DND-41 (cell line): ENCODE measurements at regions not wholly inside any gene's neighbourhood (a gene's known extent, or its start where the extent isn't known, plus 50 kb on each side); places are given as distances from the start of the nearest gene placed in this dataset.

ENCODE experiments used
- ATAC-seq: fragments of 200-7000 bp; cut with Tn5 transposase; 3 replicates; pipeline ENCODE4 v1.9.1; 2021; ENCODE audit warnings: low read depth; ENCODE audit not compliant: insufficient read depth
- DNase-seq: peaks from one replicate; pipeline ENCODE4 v3.0.0-alpha.2; 2020
- H2AFZ ChIP-seq: 2 replicates; pipeline ENCODE4 v1.6.0; 2012; ENCODE audit warnings: low read depth, low read length
- H3K27ac ChIP-seq: 2 replicates; pipeline ENCODE4 v1.5.1; 2012; ENCODE audit warnings: low read length, inconsistent platforms
- H3K27me3 ChIP-seq: fragments of 200-600 bp; sonication (generic); 2 replicates; pipeline ENCODE4 v1.6.0; 2012; ENCODE audit warnings: low read length, mild to moderate bottlenecking, inconsistent platforms; ENCODE audit not compliant: insufficient read depth, poor library complexity
- H3K36me3 ChIP-seq: 2 replicates; pipeline ENCODE4 v1.5.1; 2012; ENCODE audit warnings: low read length, inconsistent platforms; ENCODE audit not compliant: insufficient read depth
- H3K4me1 ChIP-seq: 2 replicates; pipeline ENCODE4 v1.5.1; 2012; ENCODE audit warnings: mild to moderate bottlenecking, low read length; ENCODE audit not compliant: insufficient read depth
- H3K4me2 ChIP-seq: 2 replicates; pipeline ENCODE4 v1.6.0; 2012; ENCODE audit warnings: mild to moderate bottlenecking, moderate library complexity, low read length, inconsistent platforms; ENCODE audit not compliant: insufficient read depth
- H3K4me3 ChIP-seq, 2 experiments: fragments of 200-600 bp in 1 of 2; shearing (Covaris generic) in 1 of 2; 2 replicates each; pipeline ENCODE4 v1.5.1; 2012 to 2016; ENCODE audit warnings: inconsistent platforms in 2 of 2, low read length in 2 of 2, mild to moderate bottlenecking in 2 of 2, low read depth in 1 of 2, moderate library complexity in 1 of 2
- H3K79me2 ChIP-seq: 2 replicates; pipeline ENCODE4 v1.6.0; 2012; ENCODE audit warnings: low read length, inconsistent platforms; ENCODE audit not compliant: insufficient read depth
- H3K9ac ChIP-seq: 2 replicates; pipeline ENCODE4 v1.6.0; 2012; ENCODE audit warnings: low read depth, mild to moderate bottlenecking, inconsistent platforms, low read length, moderate library complexity
- H3K9me3 ChIP-seq: 2 replicates; pipeline ENCODE4 v1.5.1; 2012; ENCODE audit warnings: low read length, moderate library complexity, mild to moderate bottlenecking, inconsistent platforms; ENCODE audit not compliant: insufficient read depth, severe bottlenecking
- H4K20me1 ChIP-seq: 2 replicates; pipeline ENCODE4 v1.6.0; 2012; ENCODE audit warnings: low read length; ENCODE audit not compliant: insufficient read depth
- EZH2 ChIP-seq: IDR thresholded peaks from 3 replicates; pipeline ENCODE4 v1.6.1; 2012; ENCODE audit warnings: borderline replicate concordance, low read depth, mild to moderate bottlenecking, moderate library complexity, low read length, inconsistent platforms; ENCODE audit not compliant: severe bottlenecking
- TF ChIP-seq, protein P1 (sequence below): IDR thresholded peaks from 2 replicates; pipeline ENCODE4 v1.5.1; 2012; ENCODE audit warnings: borderline replicate concordance, low read length, moderate library complexity, mild to moderate bottlenecking; ENCODE audit not compliant: poor library complexity, severe bottlenecking; ENCODE audit errors: extremely low read depth

DNA sequence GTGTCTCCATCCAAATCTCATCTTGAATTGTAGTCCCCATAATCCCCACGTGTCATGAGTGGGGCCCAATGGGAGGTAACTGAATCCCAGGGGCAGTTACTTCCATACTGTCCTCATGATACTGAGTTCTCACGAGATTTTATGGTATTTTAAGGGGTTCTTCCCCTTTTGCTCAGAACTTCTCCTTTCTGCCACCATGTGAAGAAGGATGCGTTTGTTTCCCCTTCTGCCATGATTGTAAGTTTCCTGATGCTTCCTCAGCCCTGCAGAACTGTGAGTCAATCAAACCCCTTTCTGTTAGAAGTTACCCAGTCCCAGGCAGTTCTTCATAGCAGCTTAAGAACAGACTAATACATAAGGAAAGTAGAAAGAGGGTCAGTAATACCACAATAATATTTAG lies 480.4 kb downstream of the KCNJ3 start:
- Histone ChIP-seq H3K9ac (no peak overlapping the region), H3K4me1 (no peaks in the 10 kb centered on the region), H3K79me2 (no peaks in the 10 kb centered on the region), H4K20me1 (no peaks in the 10 kb centered on the region), H2AFZ (no peak overlapping the region), H3K4me2 (no peak overlapping the region), H3K36me3 (no peaks in the 10 kb centered on the region), H3K27ac (no peak overlapping the region), H3K4me3 (no peak overlapping the region), H3K9me3 (no peaks in the 10 kb centered on the region), H3K27me3 (no peaks in the 10 kb centered on the region)
- DNase-seq (no peak), ATAC-seq (no peak)
- no peak for TF ChIP-seq EZH2
- TF ChIP-seq, protein P1, sequence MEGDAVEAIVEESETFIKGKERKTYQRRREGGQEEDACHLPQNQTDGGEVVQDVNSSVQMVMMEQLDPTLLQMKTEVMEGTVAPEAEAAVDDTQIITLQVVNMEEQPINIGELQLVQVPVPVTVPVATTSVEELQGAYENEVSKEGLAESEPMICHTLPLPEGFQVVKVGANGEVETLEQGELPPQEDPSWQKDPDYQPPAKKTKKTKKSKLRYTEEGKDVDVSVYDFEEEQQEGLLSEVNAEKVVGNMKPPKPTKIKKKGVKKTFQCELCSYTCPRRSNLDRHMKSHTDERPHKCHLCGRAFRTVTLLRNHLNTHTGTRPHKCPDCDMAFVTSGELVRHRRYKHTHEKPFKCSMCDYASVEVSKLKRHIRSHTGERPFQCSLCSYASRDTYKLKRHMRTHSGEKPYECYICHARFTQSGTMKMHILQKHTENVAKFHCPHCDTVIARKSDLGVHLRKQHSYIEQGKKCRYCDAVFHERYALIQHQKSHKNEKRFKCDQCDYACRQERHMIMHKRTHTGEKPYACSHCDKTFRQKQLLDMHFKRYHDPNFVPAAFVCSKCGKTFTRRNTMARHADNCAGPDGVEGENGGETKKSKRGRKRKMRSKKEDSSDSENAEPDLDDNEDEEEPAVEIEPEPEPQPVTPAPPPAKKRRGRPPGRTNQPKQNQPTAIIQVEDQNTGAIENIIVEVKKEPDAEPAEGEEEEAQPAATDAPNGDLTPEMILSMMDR: no peak

DNA sequence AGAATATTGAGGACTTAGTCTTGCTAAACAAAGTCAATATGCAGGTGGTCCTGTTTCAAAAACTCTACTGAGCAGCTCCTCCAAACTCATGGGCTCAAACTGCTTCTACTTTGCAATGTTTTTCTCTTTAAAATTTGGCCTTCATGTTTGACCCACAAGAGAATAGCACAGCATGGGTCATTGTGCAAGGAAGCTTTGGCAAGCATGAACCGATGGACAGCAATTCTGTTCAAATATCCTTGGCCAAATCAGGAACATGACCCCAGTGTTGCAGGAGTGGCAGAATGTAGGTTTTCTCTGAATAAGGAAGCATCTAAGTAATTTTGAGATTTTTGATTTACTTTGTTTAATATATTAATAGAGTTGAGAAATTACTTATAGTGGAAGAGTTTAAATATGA lies 477.9 kb downstream of the KCNJ3 start:
- Histone ChIP-seq H3K4me1 (no peaks in the 10 kb centered on the region), H3K27me3 (no peaks in the 10 kb centered on the region), H4K20me1 (no peaks in the 10 kb centered on the region), H2AFZ (no peak overlapping the region), H3K9ac (no peak overlapping the region), H3K36me3 (no peaks in the 10 kb centered on the region), H3K9me3 (no peaks in the 10 kb centered on the region), H3K4me3 (no peak overlapping the region), H3K4me2 (no peak overlapping the region), H3K79me2 (no peaks in the 10 kb centered on the region), H3K27ac (no peak overlapping the region)
- TF ChIP-seq, protein P1: no peak
- no peak for TF ChIP-seq EZH2
- no peak for ATAC-seq
- DNase-seq: no peak

DNA sequence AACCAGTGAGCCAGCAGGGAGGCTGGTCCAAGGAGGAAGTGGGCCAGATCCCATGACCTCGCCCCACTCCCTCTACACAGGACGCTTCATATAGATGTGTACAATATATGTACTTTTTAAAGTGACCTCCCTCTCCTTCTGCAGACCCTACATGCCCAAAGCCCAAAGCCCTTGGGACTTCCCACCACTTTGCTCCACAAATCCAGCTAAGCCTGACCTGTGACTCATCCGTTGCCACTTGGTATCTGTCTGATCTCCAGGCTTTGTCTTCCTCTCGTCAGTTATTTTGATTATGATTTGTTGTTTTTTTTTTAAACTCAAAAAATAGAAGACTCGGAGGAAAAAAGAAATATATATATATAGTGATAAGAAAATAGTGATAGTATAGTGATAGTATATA lies 470.8 kb downstream of the KCNJ3 start:
- Histone ChIP-seq H3K4me2 (no peak overlapping the region), H4K20me1 (no peaks in the 10 kb centered on the region), H3K9me3 (no peaks in the 10 kb centered on the region), H3K27me3 (no peaks in the 10 kb centered on the region), H3K4me3 (no peak overlapping the region), H3K27ac (no peak overlapping the region), H3K79me2 (no peaks in the 10 kb centered on the region), H3K36me3 (no peaks in the 10 kb centered on the region), H2AFZ (no peak overlapping the region), H3K4me1 (no peaks in the 10 kb centered on the region), H3K9ac (no peak overlapping the region)
- TF ChIP-seq EZH2: no peak
- TF ChIP-seq, protein P1: no peak
- ATAC-seq: no peak
- DNase-seq: no peak

DNA sequence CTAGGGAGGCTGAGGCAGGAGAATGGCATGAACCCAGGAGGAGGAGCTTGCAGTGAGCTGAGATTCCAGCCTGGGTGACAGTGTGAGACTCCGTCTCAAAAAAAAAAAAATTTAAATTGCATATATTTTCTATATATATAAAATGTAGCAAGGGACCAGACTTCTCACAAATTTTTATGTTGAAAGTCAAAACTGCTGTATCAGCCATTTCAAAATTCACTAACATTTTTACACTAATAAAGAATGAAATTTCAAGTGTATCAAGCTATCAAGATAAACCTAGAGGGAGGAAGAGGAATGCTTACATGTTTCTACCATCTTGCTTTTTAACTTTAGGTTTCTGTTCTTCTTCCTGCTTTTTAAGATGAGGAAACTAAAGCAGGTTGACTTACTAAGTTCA lies 464.0 kb downstream of the KCNJ3 start:
- no peak overlapping the region for H2AFZ ChIP-seq
- H3K4me2 ChIP-seq: no peak overlapping the region
- no peaks in the 10 kb centered on the region for H3K79me2 ChIP-seq
- no peak for ATAC-seq
- H3K27me3 ChIP-seq: no peaks in the 10 kb centered on the region
- no peaks in the 10 kb centered on the region for H3K4me1 ChIP-seq
- H3K9me3 ChIP-seq: no peaks in the 10 kb centered on the region
- H3K9ac ChIP-seq: no peak overlapping the region
- H3K36me3 ChIP-seq: no peaks in the 10 kb centered on the region
- DNase-seq: no peak
- H3K4me3 ChIP-seq: no peak overlapping the region
- H3K27ac ChIP-seq: no peak overlapping the region
- H4K20me1 ChIP-seq: no peaks in the 10 kb centered on the region
- TF ChIP-seq, protein P1: no peak
- TF ChIP-seq EZH2: no peak
